ENCODE measurements at regions not wholly inside any gene's neighbourhood (a gene's known extent, or its start where the extent isn't known, plus 50 kb on each side); places are given as distances from the start of the nearest gene placed in this dataset.

DNA sequence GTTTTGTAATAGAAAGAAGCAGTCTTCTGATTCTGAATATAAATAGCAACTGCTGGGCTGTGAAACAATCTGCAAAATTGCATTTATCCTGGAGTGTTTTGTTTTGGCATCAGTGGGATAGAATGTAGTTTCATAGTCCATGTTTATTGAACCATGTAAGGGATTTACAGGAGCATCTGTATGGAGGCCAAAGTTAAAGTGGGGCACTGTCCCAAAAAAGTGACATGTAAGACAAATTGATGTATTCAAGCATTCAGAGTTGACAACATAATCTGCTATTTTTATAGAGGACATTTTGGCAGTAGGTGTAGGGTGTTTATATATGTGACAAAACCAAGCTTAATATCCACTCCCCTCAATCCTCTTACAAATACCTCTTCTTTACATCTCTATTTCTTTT is 200.5 kb upstream of the ANK2 start:
- Histone ChIP-seq H2AFZ (replicated peaks; ENCODE audit: low read length, poor library complexity) (no peak overlapping the region), H3K27me3 (ENCODE audit: control insufficient read depth, insufficient read depth, low read length) (no peaks in the 10 kb centered on the region), H2AK5ac (ENCODE audit: low read depth, low read length) (no peak overlapping the region), H3K4ac (ENCODE audit: low read depth, low read length) (no peak overlapping the region), H3K4me1 (ENCODE audit: control insufficient read depth, insufficient read depth, low read length) (no peaks in the 10 kb centered on the region), H4K91ac (ENCODE audit: insufficient read depth, low read depth, low read length) (no peak overlapping the region), H3K14ac (replicated peaks; ENCODE audit: low read depth, low read length) (no peak overlapping the region), H2AK9ac (replicated peaks; ENCODE audit: low read depth, low read length, poor library complexity) (no peak overlapping the region), H4K8ac (ENCODE audit: low read depth in 2 of 2, low read length in 2 of 2) (no peak overlapping the region), H3K18ac (ENCODE audit: low read depth, low read length) (no peak overlapping the region), H2BK15ac (ENCODE audit: low read depth, low read length) (no peak overlapping the region), H4K5ac (ENCODE audit: low read depth, low read length) (no peak overlapping the region), H3K9ac (ENCODE audit: low read depth, low read length) (no peak overlapping the region), H2BK20ac (ENCODE audit: low read depth, low read length) (no peak overlapping the region), H3K9me1 (ENCODE audit: insufficient read depth, low read length) (no peaks in the 10 kb centered on the region), H3K4me2 (ENCODE audit: low read depth, low read length) (no peak overlapping the region), H3K4me3 (ENCODE audit: insufficient read depth, low read depth, low read length) (no peak overlapping the region), H3K79me1 (ENCODE audit: low read depth in 1 of 2, low read length in 2 of 2) (no peaks in the 10 kb centered on the region), H3K36me3 (ENCODE audit: control insufficient read depth, insufficient read depth, low read length) (no peaks in the 10 kb centered on the region), H3K27ac (ENCODE audit: insufficient read depth, low read length) (no peak overlapping the region), H3K56ac (ENCODE audit: extremely low read depth, insufficient read depth, low read length) (no peak overlapping the region), H4K20me1 (ENCODE audit: insufficient read depth, low read length) (no peaks in the 10 kb centered on the region), H3K23ac (ENCODE audit: low read depth, low read length) (no peak overlapping the region), H3K9me3 (ENCODE audit: control insufficient read depth, insufficient read depth, low read length) (no peaks in the 10 kb centered on the region), H2BK120ac (ENCODE audit: low read depth, low read length) (no peak overlapping the region), H2BK5ac (ENCODE audit: low read depth, low read length, poor library complexity, severe bottlenecking) (no peak overlapping the region)
- DNase-seq (no peak), ATAC-seq (ENCODE audit: low read depth) (no peak)
- in situ Hi-C loops (cut with MboI; ENCODE audit: low sequenced_read_pairs) (no loop called here), dilution Hi-C loops (cut with HindIII; ENCODE audit: low sequenced_read_pairs, unreplicated experiment) (no loop called here), intact Hi-C loops (cut with micrococcal nuclease) (no loop called here)
- POLR2A ChIA-PET (ENCODE audit: unreplicated experiment): no interaction called here
- CTCF ChIA-PET: no interaction called here
- no peak for TF ChIP-seq NFE2L2 (IDR thresholded peaks at IDR 0.05; ENCODE audit: low read depth, low read length)
- TF ChIP-seq MAZ (IDR thresholded peaks at IDR 0.05; ENCODE audit: borderline replicate concordance, low read depth, low read length): no peak
- no peak for TF ChIP-seq MXI1 (IDR thresholded peaks at IDR 0.05; ENCODE audit: borderline replicate concordance, low read depth, low read length)
- TF ChIP-seq, protein P1, sequence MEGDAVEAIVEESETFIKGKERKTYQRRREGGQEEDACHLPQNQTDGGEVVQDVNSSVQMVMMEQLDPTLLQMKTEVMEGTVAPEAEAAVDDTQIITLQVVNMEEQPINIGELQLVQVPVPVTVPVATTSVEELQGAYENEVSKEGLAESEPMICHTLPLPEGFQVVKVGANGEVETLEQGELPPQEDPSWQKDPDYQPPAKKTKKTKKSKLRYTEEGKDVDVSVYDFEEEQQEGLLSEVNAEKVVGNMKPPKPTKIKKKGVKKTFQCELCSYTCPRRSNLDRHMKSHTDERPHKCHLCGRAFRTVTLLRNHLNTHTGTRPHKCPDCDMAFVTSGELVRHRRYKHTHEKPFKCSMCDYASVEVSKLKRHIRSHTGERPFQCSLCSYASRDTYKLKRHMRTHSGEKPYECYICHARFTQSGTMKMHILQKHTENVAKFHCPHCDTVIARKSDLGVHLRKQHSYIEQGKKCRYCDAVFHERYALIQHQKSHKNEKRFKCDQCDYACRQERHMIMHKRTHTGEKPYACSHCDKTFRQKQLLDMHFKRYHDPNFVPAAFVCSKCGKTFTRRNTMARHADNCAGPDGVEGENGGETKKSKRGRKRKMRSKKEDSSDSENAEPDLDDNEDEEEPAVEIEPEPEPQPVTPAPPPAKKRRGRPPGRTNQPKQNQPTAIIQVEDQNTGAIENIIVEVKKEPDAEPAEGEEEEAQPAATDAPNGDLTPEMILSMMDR (conservative IDR thresholded peaks at IDR 0.05; ENCODE audit: low read depth, low read length): no peak
- TF ChIP-seq POLR2A (IDR thresholded peaks at IDR 0.05; ENCODE audit: low read depth, low read length): no peak
- TF ChIP-seq, protein P2, sequence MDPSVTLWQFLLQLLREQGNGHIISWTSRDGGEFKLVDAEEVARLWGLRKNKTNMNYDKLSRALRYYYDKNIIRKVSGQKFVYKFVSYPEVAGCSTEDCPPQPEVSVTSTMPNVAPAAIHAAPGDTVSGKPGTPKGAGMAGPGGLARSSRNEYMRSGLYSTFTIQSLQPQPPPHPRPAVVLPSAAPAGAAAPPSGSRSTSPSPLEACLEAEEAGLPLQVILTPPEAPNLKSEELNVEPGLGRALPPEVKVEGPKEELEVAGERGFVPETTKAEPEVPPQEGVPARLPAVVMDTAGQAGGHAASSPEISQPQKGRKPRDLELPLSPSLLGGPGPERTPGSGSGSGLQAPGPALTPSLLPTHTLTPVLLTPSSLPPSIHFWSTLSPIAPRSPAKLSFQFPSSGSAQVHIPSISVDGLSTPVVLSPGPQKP (IDR thresholded peaks at IDR 0.05; ENCODE audit: borderline replicate concordance, low read depth, low read length): no peak
- no peak for TF ChIP-seq RAD21 (IDR thresholded peaks at IDR 0.05; ENCODE audit: low read length)
- TF ChIP-seq RCOR1 (IDR thresholded peaks at IDR 0.05; ENCODE audit: insufficient replicate concordance, low read length): no peak
- no peak for TF ChIP-seq RFX5 (IDR thresholded peaks at IDR 0.05; ENCODE audit: low read depth, low read length)
- BruUV-seq (replicated peaks): no TSS peak

All from IMR-90 (cell line).